ENCODE measurements at regions not wholly inside any gene's neighbourhood (a gene's known extent, or its start where the extent isn't known, plus 50 kb on each side); places are given as distances from the start of the nearest gene placed in this dataset.

DNA sequence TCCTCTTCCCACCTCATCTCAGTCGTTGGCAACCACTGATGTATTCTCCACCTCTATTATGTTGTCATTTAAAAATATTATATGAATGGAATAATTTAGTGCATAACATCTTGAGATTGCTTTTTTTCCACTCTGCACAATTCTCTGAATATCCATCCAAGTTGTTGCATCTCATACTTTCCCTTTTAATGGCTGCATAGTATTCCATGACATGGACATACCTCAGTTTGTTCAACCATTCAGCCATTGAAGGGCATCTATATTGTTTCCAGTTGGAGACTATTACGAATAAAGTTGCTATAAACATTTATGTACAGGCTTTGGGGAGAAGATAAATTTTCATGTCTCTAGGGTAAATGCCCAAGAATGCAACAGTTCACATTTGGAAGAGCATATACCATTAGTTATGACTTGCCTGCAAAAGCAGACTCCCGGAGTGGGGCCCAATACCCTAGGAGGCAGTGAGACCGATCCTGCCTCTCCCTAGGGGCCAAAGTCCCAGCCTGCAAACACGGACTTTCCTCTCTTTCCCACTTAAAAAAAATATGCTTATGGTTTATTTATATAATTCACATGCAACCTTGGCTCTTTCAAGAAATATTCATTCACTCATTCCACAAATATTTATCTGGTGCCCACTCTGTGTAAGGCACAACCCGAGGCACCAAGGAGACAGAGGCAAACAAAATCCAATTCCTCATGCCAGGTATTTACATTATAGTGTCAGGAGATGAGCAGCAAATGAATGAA lies 227.0 kb upstream of the PMEPA1 start:
- Histone ChIP-seq H3K36me3 (ENCODE audit: insufficient read depth, low read length) (no peaks in the 10 kb centered on the region), H3K9me3 (ENCODE audit: low read length) (no peaks in the 10 kb centered on the region), H3K9me2 (replicated peaks; ENCODE audit: insufficient read depth, low read length) (no peaks in the 10 kb centered on the region), H3K27me3 (ENCODE audit: low read length) (no peaks in the 10 kb centered on the region; the same call in 1 of the 2 replicates), H3K4me3 (ENCODE audit: low read length) (no peak overlapping the region), H3K27ac (ENCODE audit: low read length) (no peak overlapping the region), H3K4me1 (ENCODE audit: low read length) (peaks cover 4% of the 10 kb centered on the region; the same call in 1 of the 2 replicates), H3K9ac (ENCODE audit: low read length) (no peak overlapping the region), H4K20me1 (ENCODE audit: insufficient read depth, low read depth, low read length) (no peaks in the 10 kb centered on the region), H3K4me2 (ENCODE audit: low read depth, low read length, poor library complexity, severe bottlenecking) (no peak overlapping the region), H2AFZ (ENCODE audit: low read length) (no peak overlapping the region), H3K79me2 (ENCODE audit: low read length) (no peaks in the 10 kb centered on the region)
- no peak for DNase-seq

DNA sequence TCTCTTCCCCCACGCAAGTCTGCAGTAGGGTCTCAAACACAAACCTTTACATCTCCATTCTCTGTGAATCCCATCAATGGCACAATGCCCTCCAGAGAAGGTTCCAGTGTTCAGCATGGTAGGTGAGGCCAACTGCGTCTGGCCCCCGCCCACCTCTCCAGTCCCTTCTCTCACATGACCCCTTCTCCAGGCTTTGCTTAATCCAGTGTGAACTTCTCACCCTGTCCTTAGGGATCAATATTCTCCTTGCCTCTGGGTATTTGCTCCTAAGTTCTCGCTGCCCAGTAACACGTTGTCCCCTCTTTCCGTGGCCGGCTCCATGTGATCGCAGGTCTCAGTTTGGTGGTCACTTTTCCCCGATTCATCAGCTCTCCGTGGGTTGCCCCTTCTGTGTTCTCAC lies 225.1 kb upstream of the PMEPA1 start:
- Histone ChIP-seq H3K79me2 (ENCODE audit: low read length) (no peaks in the 10 kb centered on the region), H3K36me3 (ENCODE audit: insufficient read depth, low read length) (no peaks in the 10 kb centered on the region), H3K4me1 (ENCODE audit: low read length) (peaks cover 4% of the 10 kb centered on the region; the same call in 1 of the 2 replicates), H3K9me3 (ENCODE audit: low read length) (no peaks in the 10 kb centered on the region), H3K27me3 (ENCODE audit: low read length) (no peaks in the 10 kb centered on the region; the same call in 1 of the 2 replicates), H3K9ac (ENCODE audit: low read length) (no peak overlapping the region), H3K9me2 (replicated peaks; ENCODE audit: insufficient read depth, low read length) (no peaks in the 10 kb centered on the region), H2AFZ (ENCODE audit: low read length) (no peak overlapping the region), H4K20me1 (ENCODE audit: insufficient read depth, low read depth, low read length) (no peaks in the 10 kb centered on the region), H3K27ac (ENCODE audit: low read length) (no peak overlapping the region), H3K4me2 (ENCODE audit: low read depth, low read length, poor library complexity, severe bottlenecking) (no peak overlapping the region), H3K4me3 (ENCODE audit: low read length) (no peak overlapping the region)
- no peak for DNase-seq

DNA sequence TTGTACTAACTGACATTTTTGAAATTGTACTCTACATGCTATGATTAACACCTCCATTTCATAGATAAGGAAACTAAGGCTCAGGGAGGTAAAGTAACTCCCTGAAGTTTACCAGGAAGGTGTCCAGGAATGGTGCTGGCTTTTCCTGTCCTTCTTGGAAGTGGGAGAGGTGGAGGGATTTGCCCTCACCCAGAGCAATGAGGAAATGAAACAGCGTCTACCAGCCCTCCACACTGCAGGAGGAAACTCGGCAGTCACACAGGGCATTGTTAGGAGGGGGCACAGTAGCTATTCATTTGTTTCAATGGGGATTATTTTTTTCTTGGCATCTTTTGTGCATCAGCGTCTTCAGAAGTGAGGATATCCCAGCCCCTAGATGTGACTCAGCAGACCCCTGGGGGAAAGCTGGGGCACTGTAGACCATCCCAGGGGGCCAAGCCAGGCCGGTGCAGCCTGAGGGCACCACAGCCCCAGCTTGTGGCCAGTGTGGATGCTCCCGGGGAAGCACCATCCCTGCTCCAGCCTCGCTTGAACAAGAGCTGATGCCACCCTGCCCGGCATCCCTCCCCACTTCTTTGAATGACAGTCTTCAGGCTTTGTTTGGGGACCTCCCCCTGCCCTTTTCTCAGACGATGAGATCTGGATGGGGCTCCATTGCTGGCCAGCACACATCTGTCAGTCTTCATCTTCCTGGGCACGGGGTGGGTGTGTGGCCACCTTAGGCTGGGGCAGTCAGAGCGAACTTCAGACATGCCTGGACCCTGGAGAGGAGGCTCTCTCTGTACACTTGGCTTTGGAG lies 224.4 kb upstream of the PMEPA1 start:
- H3K27me3 ChIP-seq (ENCODE audit: low read length): no peaks in the 10 kb centered on the region
- no peaks in the 10 kb centered on the region for H4K20me1 ChIP-seq (ENCODE audit: insufficient read depth, low read depth, low read length)
- H3K9ac ChIP-seq (ENCODE audit: low read length): no peak overlapping the region
- H3K4me3 ChIP-seq (ENCODE audit: low read length): no peak overlapping the region
- H3K9me2 ChIP-seq (replicated peaks; ENCODE audit: insufficient read depth, low read length): no peaks in the 10 kb centered on the region
- H3K36me3 ChIP-seq (ENCODE audit: insufficient read depth, low read length): no peaks in the 10 kb centered on the region
- no peak for DNase-seq
- no peak overlapping the region for H2AFZ ChIP-seq (ENCODE audit: low read length)
- H3K9me3 ChIP-seq (ENCODE audit: low read length): no peaks in the 10 kb centered on the region
- no peaks in the 10 kb centered on the region for H3K79me2 ChIP-seq (ENCODE audit: low read length)
- no peak overlapping the region for H3K4me2 ChIP-seq (ENCODE audit: low read depth, low read length, poor library complexity, severe bottlenecking)
- no peak overlapping the region for H3K27ac ChIP-seq (ENCODE audit: low read length)
- peaks cover 4% of the 10 kb centered on the region; the same call in 1 of the 2 replicates for H3K4me1 ChIP-seq (ENCODE audit: low read length)

DNA sequence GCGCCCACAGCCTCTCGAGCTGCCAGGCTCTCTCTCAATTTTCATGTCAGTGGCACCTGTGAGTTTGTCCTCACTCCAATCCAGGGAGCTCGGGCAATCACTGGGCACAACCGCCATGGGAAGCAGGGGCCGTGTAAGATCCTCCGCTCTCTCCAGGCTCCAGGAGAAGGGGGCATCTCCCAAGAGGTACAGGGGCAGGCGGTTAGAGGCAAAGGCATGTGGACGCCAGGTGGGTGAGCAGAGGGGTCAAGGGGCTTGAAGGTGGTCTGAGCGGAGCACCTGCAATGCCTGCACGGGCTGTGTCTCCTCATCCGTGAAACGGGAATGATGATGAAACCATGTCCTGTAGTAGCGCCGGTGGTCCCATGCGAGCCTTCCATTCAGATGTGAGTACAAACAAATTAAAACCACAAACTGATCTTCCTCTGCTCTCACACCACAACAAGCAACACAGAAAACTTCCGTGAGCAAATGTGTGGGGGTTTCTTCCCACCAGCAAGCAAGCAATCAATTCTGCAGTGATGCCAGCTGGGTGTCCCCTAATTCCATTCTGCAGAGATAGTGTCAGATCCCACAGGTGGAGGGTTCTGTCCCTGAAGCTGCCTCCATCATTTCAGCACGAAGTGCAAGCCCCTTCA lies 222.5 kb upstream of the PMEPA1 start:
- no peak for DNase-seq
- no peaks in the 10 kb centered on the region for H3K79me2 ChIP-seq (ENCODE audit: low read length)
- H3K4me3 ChIP-seq (ENCODE audit: low read length): no peak overlapping the region
- peaks cover 4% of the 10 kb centered on the region; the same call in 1 of the 2 replicates for H3K4me1 ChIP-seq (ENCODE audit: low read length)
- no peaks in the 10 kb centered on the region for H3K36me3 ChIP-seq (ENCODE audit: insufficient read depth, low read length)
- H3K9me2 ChIP-seq (replicated peaks; ENCODE audit: insufficient read depth, low read length): no peaks in the 10 kb centered on the region
- no peak overlapping the region for H2AFZ ChIP-seq (ENCODE audit: low read length)
- H3K4me2 ChIP-seq (ENCODE audit: low read depth, low read length, poor library complexity, severe bottlenecking): no peak overlapping the region
- H3K27me3 ChIP-seq (ENCODE audit: low read length): no peaks in the 10 kb centered on the region
- H4K20me1 ChIP-seq (ENCODE audit: insufficient read depth, low read depth, low read length): no peaks in the 10 kb centered on the region
- H3K9ac ChIP-seq (ENCODE audit: low read length): no peak overlapping the region
- no peaks in the 10 kb centered on the region for H3K9me3 ChIP-seq (ENCODE audit: low read length)
- no peak overlapping the region for H3K27ac ChIP-seq (ENCODE audit: low read length)

DNA sequence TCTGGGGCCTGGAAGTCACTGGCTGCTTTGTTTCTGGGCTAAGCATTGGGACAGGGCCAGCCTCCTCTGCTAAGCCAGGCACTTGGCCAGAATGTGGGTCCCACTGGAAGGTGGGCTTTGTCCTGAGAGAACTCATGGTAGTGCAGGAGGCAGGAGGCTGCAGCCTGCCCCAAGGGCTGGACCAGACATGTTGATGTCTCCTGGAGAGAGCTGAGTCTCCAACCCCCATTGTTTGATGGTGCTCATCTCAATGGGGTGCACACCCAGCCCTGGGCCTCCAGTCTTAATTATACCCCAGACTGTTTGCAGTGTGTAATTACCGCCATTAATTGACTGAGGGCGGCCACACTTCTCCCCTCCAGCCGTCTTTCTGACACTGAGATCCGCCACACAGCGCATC lies 220.5 kb upstream of the PMEPA1 start:
- H3K4me2 ChIP-seq (ENCODE audit: low read depth, low read length, poor library complexity, severe bottlenecking): no peak overlapping the region
- peaks cover 3% of the 10 kb centered on the region; the same call in 1 of the 2 replicates for H3K9me3 ChIP-seq (ENCODE audit: low read length)
- no peak overlapping the region for H3K4me3 ChIP-seq (ENCODE audit: low read length)
- DNase-seq: no peak
- no peaks in the 10 kb centered on the region for H3K79me2 ChIP-seq (ENCODE audit: low read length)
- peaks cover 4% of the 10 kb centered on the region; the same call in 1 of the 2 replicates for H3K4me1 ChIP-seq (ENCODE audit: low read length)
- peaks cover 2% of the 10 kb centered on the region; the same call in 1 of the 2 replicates for H3K27me3 ChIP-seq (ENCODE audit: low read length)
- H3K9ac ChIP-seq (ENCODE audit: low read length): no peak overlapping the region
- no peaks in the 10 kb centered on the region for H3K36me3 ChIP-seq (ENCODE audit: insufficient read depth, low read length)
- no peaks in the 10 kb centered on the region for H3K9me2 ChIP-seq (replicated peaks; ENCODE audit: insufficient read depth, low read length)
- H4K20me1 ChIP-seq (ENCODE audit: insufficient read depth, low read depth, low read length): no peaks in the 10 kb centered on the region
- no peak overlapping the region for H2AFZ ChIP-seq (ENCODE audit: low read length)
- no peak overlapping the region for H3K27ac ChIP-seq (ENCODE audit: low read length)

DNA sequence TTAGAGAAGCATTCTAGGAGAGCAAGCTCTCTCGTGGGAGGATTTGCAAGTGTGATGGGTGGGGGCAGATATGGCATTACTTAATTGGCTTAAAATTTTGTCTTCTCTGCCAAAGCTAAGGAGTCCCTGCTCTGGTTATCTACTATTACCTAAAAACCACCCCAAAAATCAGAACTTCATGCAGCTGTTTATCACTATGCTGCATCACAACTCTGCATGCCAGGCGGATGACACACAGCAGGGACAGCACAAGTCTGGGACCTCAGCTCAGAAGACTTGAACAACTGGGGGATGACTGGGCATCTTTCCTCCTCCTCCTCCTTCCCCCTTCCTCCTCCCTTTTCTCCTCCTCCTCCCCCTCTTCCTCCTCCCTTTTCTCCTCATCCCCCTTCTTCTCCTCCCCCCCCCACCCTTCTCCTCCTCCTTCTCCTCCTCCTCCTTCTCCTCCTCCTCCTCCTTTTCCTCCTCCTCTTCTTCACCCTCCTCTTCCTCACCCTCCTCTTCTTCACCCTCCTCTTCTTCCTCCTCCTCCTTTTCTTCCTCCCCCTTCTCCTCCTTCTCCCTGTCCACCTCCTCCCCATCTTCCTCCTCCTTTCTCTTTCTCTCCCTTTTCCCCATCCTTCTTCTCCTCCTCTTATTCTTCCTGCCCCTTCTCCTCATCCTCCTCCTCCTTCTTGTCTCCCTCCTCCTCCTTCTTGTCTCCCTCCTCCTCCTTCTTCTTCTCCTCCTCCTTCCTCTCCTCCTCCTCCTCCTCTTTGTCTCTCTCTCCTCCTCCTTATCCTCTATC lies 218.6 kb upstream of the PMEPA1 start:
- no peak for DNase-seq
- Histone ChIP-seq H3K27me3 (ENCODE audit: low read length) (peaks cover 2% of the 10 kb centered on the region; the same call in 1 of the 2 replicates), H3K27ac (ENCODE audit: low read length) (no peak overlapping the region), H3K79me2 (ENCODE audit: low read length) (no peaks in the 10 kb centered on the region), H4K20me1 (ENCODE audit: insufficient read depth, low read depth, low read length) (no peaks in the 10 kb centered on the region), H3K4me3 (ENCODE audit: low read length) (no peak overlapping the region), H3K9me2 (replicated peaks; ENCODE audit: insufficient read depth, low read length) (no peaks in the 10 kb centered on the region), H3K9ac (ENCODE audit: low read length) (no peak overlapping the region), H3K4me2 (ENCODE audit: low read depth, low read length, poor library complexity, severe bottlenecking) (no peak overlapping the region), H3K4me1 (ENCODE audit: low read length) (no peaks in the 10 kb centered on the region), H2AFZ (ENCODE audit: low read length) (no peak overlapping the region), H3K9me3 (ENCODE audit: low read length) (peaks cover 3% of the 10 kb centered on the region; the same call in 1 of the 2 replicates), H3K36me3 (ENCODE audit: insufficient read depth, low read length) (no peaks in the 10 kb centered on the region)

DNA sequence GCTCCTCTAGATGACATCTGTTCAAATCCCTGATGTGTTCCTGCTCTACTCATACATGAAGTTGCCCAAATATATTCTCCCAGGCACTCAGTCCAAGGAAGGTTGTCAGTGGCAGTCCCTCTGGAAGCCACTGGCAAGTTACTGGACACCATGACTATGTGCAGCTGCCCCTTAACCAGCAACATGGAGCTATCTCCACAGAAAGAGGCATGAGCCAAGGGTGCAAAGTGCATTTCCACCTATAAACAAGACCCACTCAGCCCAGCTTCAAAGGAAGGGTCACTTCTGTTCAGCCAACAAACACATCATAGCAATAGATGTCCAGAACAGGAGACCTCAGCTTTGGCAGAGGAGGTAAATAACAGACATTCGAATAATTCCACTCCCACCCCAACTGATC lies 217.6 kb upstream of the PMEPA1 start:
- no peak overlapping the region for H3K4me3 ChIP-seq (ENCODE audit: low read length)
- peaks cover 2% of the 10 kb centered on the region; the same call in 1 of the 2 replicates for H3K27me3 ChIP-seq (ENCODE audit: low read length)
- H3K9ac ChIP-seq (ENCODE audit: low read length): no peak overlapping the region
- no peaks in the 10 kb centered on the region for H4K20me1 ChIP-seq (ENCODE audit: insufficient read depth, low read depth, low read length)
- no peaks in the 10 kb centered on the region for H3K79me2 ChIP-seq (ENCODE audit: low read length)
- H3K4me2 ChIP-seq (ENCODE audit: low read depth, low read length, poor library complexity, severe bottlenecking): no peak overlapping the region
- DNase-seq: no peak
- H3K36me3 ChIP-seq (ENCODE audit: insufficient read depth, low read length): no peaks in the 10 kb centered on the region
- H3K9me2 ChIP-seq (replicated peaks; ENCODE audit: insufficient read depth, low read length): no peaks in the 10 kb centered on the region
- peaks cover 3% of the 10 kb centered on the region; the same call in 1 of the 2 replicates for H3K9me3 ChIP-seq (ENCODE audit: low read length)
- no peak overlapping the region for H3K27ac ChIP-seq (ENCODE audit: low read length)
- H3K4me1 ChIP-seq (ENCODE audit: low read length): no peaks in the 10 kb centered on the region
- no peak overlapping the region for H2AFZ ChIP-seq (ENCODE audit: low read length)

Data from Karpas-422 (cell line).